ENCODE measurements at regions not wholly inside any gene's neighbourhood (a gene's known extent, or its start where the extent isn't known, plus 50 kb on each side); places are given as distances from the start of the nearest gene placed in this dataset.

DNA sequence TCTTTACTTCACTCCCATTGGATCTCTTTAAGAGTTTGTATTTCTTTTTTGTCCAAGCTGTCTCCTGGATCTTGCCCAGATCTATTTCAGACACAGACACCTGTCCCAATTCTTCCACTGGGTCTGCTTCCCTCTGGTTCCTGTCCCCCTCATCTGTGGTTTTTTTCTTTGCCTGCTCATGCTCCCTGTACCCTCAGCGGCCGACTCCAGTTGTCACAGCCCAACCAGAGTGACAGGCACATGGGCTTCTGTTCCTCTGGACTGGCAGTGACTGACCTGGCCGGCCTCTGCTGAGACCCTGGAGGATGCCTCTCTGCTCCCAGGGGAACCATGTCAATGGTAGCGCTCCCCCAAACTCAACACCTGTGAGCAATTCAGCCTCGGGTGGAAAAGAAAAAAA lies 142.6 kb downstream of the WSCD1 start:
- TF ChIP-seq, protein P1, sequence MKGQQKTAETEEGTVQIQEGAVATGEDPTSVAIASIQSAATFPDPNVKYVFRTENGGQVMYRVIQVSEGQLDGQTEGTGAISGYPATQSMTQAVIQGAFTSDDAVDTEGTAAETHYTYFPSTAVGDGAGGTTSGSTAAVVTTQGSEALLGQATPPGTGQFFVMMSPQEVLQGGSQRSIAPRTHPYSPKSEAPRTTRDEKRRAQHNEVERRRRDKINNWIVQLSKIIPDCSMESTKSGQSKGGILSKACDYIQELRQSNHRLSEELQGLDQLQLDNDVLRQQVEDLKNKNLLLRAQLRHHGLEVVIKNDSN (IDR thresholded peaks at IDR 0.05), result no peak
- no peak for TF ChIP-seq CREB1 (IDR thresholded peaks at IDR 0.05; ENCODE audit: low read depth)
